Amygdala (tissue), 56 donors: ENCODE measurements at regions not wholly inside any gene's neighbourhood (a gene's known extent, or its start where the extent isn't known, plus 50 kb on each side); places are given as distances from the start of the nearest gene placed in this dataset.

Source experiments
- DNase-seq, 56 donors: peaks; one replicate each; lab custom pipeline; 2025; lab: John Stamatoyannopoulos, UW

DNA sequence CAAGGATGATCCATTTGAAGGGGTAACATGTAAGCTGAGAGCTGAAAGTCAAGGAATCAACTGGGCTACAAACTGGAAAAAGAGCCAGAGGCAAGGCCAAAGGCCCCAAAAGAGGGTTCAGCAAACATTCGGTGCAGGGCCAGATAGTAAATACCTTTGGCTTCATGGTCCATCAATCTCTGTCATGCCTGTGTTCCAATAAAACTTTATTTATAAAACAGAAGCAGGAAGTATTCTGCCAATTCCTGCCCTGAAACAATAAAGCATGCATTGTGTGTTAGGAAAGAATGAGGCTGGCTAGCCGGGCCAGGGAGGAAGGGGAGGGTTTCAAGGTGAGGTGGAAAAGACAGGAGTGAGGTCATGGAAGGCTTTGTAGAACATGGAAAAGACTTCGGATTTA, 107.1 kb downstream of the LBH start:
- no peak for DNase-seq

DNA sequence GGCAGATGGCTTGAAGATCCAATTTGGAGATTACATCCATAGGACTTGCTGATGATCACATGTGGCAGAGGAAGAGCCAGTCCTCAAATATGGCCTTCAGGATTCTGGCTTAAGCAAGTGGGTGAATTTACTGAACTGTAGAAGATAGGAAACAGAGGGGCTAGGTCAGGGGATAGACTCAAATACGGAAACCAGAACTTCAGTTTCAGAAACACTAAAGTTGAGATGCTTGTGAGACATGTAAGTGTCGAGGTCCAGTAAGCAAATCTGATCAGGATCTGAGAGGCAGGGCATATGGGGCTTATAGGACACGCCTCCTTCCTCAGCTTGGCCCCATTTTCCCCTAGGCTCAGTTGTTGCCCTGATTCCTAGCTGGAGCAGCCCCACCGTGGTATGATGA, 107.7 kb downstream of the LBH start:
- DNase-seq: no peak

DNA sequence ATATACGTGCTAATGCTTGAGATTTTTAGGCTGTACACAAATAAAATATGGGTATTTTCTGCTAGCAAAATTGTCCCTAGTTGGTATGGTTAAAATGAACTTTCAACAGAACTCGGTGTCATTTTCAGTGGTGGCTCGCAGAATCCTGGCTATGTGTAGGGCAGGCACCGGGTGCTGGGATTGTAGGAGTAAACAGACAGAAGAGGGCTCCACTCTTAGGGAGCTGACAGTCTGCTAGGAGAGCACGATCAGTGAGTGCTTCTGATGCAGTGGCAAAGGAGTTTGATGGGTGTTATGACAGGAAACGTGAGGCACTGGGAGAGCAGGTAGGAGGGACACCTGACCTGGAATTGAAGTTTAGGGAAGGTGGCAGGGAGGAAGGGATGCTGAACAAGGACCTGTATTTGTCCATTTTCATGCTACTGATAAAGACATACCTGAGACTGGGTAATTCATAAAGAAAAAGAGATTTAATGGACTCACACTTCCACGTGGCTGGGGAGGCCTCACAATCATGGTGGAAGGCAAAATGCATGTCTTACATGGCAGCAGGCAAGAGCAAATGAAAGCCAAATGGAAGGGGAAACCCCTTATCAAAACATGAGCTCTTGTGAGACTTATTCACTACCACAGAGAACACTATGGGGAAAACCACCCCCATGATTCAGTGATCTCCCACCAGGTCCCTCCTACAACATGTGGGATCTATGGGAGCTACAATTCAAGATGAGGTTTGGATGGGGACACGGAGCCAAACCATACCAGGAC, 105.4 kb upstream of the LCLAT1 start:
- no peak for DNase-seq

DNA sequence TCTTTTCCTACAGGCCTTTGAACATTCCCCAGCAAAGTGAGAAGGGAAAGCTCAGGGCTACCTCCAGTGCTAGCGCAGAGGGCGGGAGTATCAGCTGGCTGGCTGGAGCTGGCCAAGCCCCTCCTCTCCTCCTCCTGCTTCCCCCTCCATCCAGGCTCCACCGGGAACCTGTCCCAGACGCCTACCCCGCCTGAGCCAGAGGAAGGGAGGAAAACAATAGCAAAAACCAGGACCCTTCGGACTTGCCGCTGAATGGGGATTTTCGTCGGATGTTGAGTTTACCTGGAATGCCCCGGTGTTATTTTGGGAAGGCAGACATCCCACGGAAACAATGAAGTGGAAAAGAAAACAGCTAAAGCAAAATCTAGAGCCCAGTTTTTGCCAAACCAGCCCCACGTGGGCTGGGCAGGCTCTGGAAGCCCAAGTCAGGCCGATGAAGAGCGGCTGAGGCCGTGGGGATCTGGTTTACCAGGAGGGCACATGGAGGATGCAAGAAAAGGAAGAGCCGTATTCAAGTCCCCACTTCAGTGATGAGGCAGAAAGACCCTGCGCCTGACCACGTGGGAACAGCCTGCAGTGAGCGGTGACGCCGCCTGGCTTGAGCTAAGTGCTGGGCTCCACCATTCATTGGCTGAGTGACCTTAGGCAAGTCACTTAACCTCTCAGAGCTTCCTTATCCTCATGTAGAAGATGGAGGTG, 100.4 kb upstream of the LCLAT1 start:
- DNase-seq: peak in 14 of 56 donors; percentile 1 to 21 (median 6)

DNA sequence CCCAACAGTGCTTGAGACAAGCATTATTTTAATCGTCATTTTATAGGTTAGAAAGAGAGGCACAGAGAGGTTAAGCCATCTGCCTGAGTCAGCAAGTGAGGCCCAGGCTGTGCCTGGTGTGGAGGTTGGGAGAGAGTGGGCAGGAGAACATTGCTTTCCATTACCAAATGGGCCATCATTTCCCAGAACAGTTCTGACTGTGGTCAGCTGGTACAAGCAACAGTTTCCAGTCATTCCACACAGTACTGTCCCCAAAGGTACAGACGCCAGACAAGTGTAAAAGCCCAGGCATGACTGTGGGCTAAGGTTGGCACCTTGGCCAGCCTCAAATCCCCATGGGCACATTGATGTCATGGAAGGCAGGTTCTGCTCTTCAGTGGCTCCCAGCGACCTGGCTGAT, 98.2 kb upstream of the LCLAT1 start:
- no peak for DNase-seq

DNA sequence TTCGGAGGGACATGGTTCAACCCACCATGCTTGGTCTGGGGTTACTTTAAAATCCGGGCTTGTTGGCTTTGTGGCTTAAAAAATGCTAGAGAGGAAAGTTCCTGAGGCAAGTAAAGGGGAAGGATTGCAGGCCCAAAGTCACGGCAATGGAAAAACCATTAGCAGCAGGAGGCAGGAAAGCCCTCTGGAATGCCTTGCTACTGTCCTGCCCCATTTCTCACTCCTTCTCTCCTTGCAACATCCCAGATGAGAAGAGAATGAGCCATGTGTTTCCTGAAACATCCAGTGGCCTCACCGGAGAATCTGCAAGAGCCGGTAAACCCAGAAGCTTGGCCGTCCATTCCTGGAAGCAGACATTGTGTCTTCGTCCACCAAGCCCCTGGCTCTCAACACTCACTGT, 97.4 kb upstream of the LCLAT1 start:
- DNase-seq: no peak

DNA sequence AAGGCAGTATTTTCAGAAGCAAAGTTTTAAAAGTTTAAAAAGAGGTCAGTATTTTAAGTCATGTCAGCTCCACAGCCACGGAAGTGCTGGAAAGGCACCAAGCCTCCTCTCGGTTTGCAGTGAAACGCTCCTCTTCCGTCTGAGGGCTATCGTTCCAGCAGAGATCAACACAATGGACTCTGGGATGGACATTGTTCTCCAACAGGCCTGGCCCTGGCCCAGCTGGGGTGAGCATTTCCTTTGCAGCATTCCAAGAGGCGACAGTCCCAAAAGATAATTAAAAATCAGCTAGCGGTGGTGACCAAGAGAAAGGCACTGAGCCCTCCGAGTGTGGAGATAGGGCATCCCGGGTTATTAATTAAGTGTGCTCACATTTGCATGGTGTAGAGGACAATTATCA, 95.9 kb upstream of the LCLAT1 start:
- DNase-seq: no peak

DNA sequence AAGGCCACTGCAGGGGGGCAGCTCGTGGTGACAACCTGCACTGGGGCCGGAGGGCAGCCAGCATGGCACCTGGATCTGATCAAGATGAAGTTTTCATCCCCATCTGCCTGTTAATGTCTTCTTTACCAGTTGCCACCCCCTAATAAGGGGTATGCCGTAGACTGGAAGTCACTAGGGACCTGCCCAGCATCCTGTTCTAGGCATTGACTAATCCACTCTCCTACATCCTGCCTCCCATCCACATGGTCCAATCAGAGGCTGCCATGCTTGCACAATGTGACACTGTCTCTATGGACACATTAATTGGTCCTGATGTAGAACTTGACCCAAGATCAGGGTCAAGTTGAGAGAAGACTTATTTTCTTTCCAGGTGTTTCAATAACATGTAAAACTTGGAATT, 95.1 kb upstream of the LCLAT1 start:
- DNase-seq: no peak

DNA sequence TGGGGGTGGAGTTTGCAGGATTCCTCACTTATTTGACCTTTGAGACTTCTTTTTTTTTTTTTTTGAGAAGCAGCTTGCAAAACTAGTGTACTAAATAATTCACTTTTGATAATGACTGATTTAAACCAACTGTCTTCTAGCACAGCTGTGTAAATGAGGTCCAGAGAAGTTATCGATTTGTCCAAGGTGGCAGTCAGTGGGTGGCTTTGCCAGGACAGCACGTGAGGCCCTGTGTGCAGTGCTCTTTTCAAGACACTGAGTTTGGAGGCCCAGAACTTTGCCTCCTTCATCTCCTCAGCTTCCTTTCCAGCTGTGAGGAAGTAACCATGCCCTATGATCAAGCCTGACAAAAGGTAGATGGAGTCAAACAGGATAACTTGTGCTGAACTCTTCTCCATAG, 92.9 kb upstream of the LCLAT1 start:
- DNase-seq: no peak

DNA sequence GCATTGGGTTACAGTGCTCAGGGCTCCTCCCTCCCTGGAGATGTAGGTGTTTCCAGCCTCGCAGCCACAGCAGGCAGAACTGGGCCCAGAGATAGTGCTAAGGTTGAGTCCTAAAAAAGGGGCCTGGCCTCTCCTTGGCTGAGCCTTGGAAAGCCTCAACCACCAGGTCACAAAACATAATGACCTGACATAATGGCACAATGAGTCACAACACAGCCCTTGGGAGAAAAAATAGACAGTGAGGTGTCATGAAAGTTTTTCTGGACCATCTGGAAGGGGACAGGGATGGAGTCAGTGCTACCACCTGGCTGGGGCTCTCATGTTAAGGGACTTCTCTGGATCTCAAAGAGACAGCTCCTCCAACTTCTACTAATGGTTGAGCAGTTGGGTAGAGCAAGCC, 92.4 kb upstream of the LCLAT1 start:
- no peak for DNase-seq

DNA sequence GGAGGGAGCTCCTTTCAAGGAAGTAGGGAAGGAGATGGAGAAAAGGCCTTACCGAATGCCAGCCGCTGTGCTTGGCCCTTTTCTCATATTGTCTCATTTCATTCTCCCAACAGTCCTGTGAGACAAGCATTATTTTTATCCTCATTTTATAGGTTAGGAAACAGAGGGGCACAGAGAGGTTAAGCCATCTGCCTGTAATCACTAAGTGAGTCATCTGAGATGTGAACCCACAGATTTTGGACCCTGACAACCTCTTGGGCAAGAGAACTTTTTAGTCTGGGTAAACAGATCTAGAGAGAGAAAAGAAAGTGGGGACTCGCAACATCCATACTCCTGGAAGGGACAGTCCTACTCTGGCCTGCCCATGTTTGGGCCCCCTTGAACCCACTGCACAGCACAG, 91.7 kb upstream of the LCLAT1 start:
- DNase-seq: no peak

DNA sequence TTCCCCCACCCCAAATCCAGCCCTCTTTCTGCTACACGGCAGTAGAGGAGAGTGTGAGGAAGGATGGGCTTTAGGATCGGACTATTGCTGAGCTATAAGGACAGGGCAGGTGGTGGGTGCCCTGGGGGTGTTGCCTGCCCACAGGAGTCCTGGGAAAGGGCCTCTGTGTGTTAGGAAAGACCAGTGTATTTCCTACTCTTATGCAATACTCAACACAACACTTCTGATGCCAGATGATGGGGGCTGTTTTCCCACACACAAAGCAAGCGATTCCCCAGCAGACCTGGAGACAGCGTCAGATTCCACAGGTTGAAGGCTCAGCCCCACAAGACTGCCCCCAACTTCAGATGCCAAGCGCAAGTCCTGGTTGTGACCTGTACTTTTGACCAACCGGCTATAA, 91.0 kb upstream of the LCLAT1 start:
- no peak for DNase-seq

DNA sequence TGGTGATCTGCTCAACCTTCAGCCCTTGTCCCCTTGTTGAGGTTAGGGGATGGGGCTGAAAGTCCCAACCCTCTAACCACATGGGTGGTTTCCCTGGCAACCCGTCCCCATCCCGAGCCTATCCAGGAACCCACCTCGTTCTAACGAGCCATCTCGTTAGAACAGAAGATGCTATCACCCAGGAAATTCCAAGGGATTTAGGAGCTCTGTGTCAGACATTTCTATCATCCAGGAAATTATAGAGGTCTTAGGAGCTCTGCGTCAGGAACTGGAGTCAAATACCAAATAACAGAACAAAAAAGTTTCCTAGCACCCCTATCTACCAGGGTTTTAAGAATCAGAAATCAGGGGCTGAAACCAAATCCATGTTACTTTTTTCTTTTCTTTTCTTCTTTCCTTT, 90.3 kb upstream of the LCLAT1 start:
- DNase-seq: no peak

DNA sequence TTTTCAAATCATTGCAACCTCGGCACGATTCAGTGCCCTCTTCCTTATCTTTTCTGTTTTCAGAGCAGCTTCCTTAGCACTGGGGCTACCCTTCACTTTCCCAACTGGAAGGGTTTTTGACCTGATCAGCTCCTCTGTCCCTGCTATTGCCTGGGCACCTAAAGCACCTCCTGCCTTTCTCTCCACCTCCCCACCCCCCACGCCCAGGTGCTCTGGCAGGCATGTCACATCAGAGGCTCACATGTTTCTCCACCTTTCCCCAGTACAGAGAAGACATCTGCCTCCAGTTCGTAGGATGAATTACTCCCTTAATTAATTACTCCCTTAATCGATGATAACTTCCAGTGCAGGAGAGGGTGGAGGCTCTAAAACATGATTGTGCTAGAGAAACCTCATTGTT, 88.7 kb upstream of the LCLAT1 start:
- no peak for DNase-seq

DNA sequence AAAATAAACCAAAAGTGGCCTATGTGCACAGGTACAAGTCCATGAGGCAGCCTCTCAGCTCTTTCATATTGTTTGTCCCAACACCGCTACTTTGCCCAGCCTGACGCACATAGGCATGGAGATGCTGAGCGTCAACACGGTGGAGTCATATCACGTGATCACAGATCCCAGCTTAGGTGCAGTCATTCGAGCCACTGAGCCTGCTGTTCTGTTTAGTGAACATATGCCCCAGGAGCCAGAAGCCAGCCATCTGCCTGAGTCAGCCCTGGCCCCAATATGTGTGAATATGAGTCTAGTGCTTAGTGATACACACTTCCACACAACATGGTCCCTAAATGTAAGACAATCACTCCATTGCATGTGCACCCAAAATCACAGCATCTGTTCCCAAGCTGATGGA, 88.2 kb upstream of the LCLAT1 start:
- no peak for DNase-seq

DNA sequence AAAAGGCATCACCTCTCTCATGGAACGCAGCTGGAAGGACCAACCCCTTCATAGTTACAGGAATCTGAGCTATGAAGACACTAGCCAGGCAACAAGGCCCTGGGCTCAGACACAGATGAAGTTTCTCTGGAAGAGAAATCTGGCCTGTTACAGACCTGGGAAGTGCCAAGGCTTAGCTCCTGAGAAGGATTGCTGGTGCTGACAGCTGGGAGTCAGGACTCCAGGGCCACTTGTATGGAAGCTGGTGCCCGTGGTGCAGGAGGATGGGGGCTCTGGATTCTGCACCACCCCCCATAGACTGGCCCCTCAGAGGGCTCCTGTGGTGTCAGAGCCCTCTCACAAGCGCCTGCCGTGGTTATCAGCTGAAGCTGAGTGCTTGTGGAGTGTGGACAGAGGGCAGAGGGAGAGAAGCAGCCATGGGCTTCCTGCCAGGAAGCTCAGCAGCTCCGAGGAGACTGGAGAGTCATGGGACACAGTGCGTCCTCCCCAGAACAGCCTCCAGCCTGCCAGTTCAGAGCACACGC, 87.3 kb upstream of the LCLAT1 start:
- no peak for DNase-seq

DNA sequence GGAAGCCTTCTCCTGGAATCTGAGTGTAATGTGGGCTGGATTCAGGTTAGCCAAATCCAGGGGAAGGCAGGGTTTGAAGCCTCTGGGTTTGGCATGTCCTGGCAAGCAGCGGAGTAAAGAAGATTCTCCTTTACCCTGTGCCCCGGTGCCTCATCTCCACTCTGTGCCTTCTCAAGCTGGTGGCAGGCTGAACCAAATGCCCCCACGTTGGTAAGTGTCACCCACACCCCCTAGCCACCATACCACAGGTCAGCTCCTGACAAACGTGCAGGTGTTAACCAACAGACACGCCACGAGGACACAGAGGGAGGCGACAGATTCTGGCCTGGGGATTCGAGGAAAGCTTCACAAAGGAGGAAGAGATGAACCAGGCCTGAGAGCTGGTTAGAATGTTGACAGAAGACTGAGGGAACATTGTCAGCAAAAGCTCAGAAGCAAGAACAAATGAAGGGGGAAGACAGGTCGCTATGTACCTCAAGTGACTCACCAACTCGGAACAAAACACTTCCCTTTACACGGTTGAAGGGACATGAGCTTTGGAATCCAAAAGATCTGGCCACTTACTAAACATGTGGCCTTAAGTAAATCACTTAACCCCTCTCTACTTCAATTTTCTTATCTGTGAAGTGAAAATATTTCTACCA, 85.2 kb upstream of the LCLAT1 start:
- no peak for DNase-seq

DNA sequence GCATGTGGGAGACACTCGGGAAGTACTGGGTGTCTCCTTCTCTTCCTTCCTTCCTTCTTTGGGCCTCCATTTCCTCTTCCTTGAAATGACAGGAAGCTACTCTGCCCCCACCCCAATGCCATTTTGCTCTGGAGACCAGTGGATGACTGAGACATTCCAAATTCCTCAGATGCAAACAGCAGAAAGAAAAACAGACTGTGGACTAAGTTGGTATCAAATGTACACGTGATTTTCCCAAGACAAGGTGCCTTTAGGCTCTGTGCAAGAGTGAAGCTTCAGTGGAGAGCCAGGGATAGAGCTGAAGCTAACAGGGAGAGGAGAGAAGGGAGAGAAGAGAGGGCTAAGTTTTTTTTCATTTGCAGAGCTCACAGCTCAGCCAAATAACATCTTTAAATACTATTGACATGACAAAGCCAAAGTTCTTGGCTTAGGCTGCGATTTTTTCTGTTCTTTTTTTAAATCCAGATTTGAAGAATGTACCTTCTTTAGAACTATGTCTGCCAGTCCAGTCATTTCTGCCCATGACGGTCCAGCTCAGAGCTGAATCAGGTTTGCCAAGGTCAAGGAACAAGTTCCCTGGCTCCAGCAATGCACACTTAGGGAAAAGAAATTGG, 84.5 kb upstream of the LCLAT1 start:
- DNase-seq: no peak

DNA sequence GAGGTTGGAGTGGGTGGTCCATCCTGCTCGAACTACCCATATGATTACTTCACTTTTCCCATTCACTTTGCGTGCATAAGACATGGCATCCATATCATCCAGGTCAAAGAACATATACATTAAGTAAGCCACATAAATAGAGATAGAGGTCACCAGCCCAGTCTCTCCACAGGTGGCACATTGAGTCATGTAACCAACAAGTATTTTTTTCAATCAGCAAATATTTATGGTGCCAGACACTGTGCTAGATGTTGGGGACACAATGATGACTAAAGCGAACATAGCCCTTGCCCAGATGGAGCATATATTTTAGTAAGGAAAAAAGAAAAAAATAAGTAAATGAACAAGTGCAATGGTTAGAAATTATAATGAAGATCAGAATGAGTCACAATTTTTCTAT, 83.6 kb upstream of the LCLAT1 start:
- no peak for DNase-seq

DNA sequence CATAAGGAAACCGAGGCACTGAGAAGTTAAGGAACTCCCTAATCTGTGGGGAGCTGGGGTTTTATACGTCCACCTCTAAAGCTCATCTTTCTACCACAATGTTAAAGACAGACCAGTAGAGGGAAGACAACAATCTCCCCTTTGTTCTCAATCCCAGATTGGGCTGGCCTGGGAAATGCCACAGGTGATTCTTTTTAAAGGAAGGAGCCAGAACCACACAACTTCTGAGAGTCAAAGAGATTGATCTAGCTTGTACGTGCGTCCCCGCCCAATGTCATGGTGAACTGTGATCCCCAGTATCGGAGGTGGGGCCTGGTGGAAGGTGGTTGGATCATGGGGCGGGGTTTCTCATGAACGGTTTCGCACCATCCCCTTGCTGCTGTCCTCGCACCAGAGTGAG, 81.8 kb upstream of the LCLAT1 start:
- no peak for DNase-seq

DNA sequence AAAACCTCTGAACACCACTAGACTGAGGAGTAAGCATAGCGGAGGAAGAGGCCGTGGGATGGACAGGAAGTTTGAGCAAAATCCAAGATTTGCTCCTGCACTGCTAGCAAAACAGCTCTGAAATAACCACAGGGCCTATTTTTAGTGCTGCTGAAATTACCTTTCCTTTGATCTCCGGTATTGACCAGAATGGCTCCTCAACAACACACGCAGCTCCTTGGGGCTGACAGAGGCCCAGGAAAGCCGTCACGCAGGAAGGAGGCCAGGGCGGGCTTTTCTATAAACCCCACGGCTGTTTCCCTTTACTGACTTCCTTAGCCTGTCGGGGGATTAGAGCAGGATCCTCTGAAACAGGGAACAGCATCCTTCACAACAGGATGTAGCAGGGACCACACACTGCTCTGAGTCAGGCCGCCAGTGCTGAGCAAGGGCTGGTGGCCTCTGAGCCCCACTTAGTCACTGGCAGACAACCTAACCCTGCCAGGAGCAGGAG, 80.8 kb upstream of the LCLAT1 start:
- no peak for DNase-seq
